Activated B cell treated with CpG ODN at 0.5 μM for 24 hours (primary cell): ENCODE measurements at regions not wholly inside any gene's neighbourhood (a gene's known extent, or its start where the extent isn't known, plus 50 kb on each side); places are given as distances from the start of the nearest gene placed in this dataset.

Source experiments
- ATAC-seq: fragments of 200-7000 bp; cut with Tn5 transposase; one replicate; pipeline ENCODE4 v1.10.0; 2021; ENCODE audit warnings: low read depth, mild to moderate bottlenecking, moderate library complexity
- CTCF ChIA-PET: fragments of 350-600 bp; sonication (Branson Sonifier 250); formaldehyde crosslinking; loops from one replicate; lab custom pipeline; 2021; ENCODE audit warnings: antibody characterized with exemption; lab: Charles Lee
- POLR2A ChIA-PET: fragments of 350-600 bp; sonication (Branson Sonifier 250); formaldehyde crosslinking; loops from one replicate; lab custom pipeline; 2021; ENCODE audit warnings: antibody characterized with exemption; lab: Charles Lee
- DNase-seq: peaks from one replicate; pipeline ENCODE4 v3.0.0; 2022
- H3K27ac Mint-ChIP-seq: one replicate; pipeline ENCODE4 v1.8.0; 2020; ENCODE audit warnings: mixed read lengths
- H3K27me3 Mint-ChIP-seq: one replicate; pipeline ENCODE4 v1.8.0; 2021; ENCODE audit warnings: mixed read lengths
- H3K36me3 Mint-ChIP-seq: one replicate; pipeline ENCODE4 v1.8.0; 2021; ENCODE audit warnings: low read depth, mixed read lengths
- H3K4me1 Mint-ChIP-seq: one replicate; pipeline ENCODE4 v1.8.0; 2021; ENCODE audit warnings: mixed read lengths
- H3K4me3 Mint-ChIP-seq: one replicate; pipeline ENCODE4 v1.8.0; 2020; ENCODE audit warnings: mild to moderate bottlenecking, mixed read lengths
- H3K9me3 Mint-ChIP-seq: one replicate; pipeline ENCODE4 v1.8.0; 2020; ENCODE audit warnings: mixed read lengths
- CTCF ChIP-seq: fragments of 200-600 bp; IDR thresholded peaks from one replicate; pipeline ENCODE4 v1.8.0; 2022; ENCODE audit warnings: antibody characterized with exemption, mild to moderate bottlenecking
- intact Hi-C: fragments of 100-400 bp; cut with micrococcal nuclease; formaldehyde crosslinking; loops from one replicate; pipeline ENCODE4 v1.15.1; 2024

GRCh38 chr6:25025919-25026301 is 90.2 kb upstream of the RIPOR2 start:
- POLR2A ChIA-PET, result interaction anchor here (0.7 to 3.1 kb wide), 12 partner anchors 11 to 273 kb away, joined by 3 to 33 read pairs (median 5); partner anchors contain the start of gene ARMH2
- intact Hi-C loops, result loop anchor here (2.0 kb wide), 1 partner anchor 169 kb away; no protein-coding TSS in a partner anchor
- TF ChIP-seq CTCF, result no peak
- no peak for ATAC-seq
- no peaks in the 10 kb centered on the region for H3K27me3 Mint-ChIP-seq
- H3K9me3 Mint-ChIP-seq, result no peaks in the 10 kb centered on the region
- CTCF ChIA-PET, result interaction anchor here (1.0 to 7.3 kb wide), 17 partner anchors 8 to 172 kb away, joined by 3 to 140 read pairs (median 8); no protein-coding TSS in a partner anchor
- H3K27ac Mint-ChIP-seq, result no peak overlapping the region
- H3K4me1 Mint-ChIP-seq, result peaks cover 54% of the 10 kb centered on the region
- H3K36me3 Mint-ChIP-seq, result peaks cover 78% of the 10 kb centered on the region
- no peak for DNase-seq
- no peak overlapping the region for H3K4me3 Mint-ChIP-seq

GRCh38 chr6:25026723-25027122 is 91.0 kb upstream of the RIPOR2 start:
- no peak for DNase-seq
- POLR2A ChIA-PET, result interaction anchor here (0.6 to 3.1 kb wide), 19 partner anchors 8 to 305 kb away, joined by 3 to 33 read pairs (median 4); no protein-coding TSS in a partner anchor
- Mint-ChIP-seq H3K9me3 (no peaks in the 10 kb centered on the region), H3K4me3 (peak overlapping the region; percentile 15), H3K36me3 (peaks cover 75% of the 10 kb centered on the region), H3K4me1 (peaks cover 57% of the 10 kb centered on the region), H3K27me3 (no peaks in the 10 kb centered on the region), H3K27ac (peak overlapping the region; percentile 59)
- TF ChIP-seq CTCF, result no peak
- CTCF ChIA-PET, result interaction anchor here (0.7 to 7.3 kb wide), 29 partner anchors 9 to 390 kb away, joined by 3 to 140 read pairs (median 5); partner anchors contain the start of gene C6orf62
- ATAC-seq, result no peak
- intact Hi-C loops, result loop anchor here (1.0 to 2.0 kb wide), 5 partner anchors 16 to 170 kb away; no protein-coding TSS in a partner anchor

- Mint-ChIP-seq H3K27ac (peak overlapping the region; percentile 83), H3K4me1 (peaks cover 58% of the 10 kb centered on the region), H3K27me3 (no peaks in the 10 kb centered on the region), H3K4me3 (peak overlapping the region; percentile 77), H3K9me3 (no peaks in the 10 kb centered on the region), H3K36me3 (peaks cover 76% of the 10 kb centered on the region)
- ChIA-PET CTCF (interaction anchor here (0.7 to 7.3 kb wide), 29 partner anchors 10 to 391 kb away, joined by 3 to 140 read pairs (median 5); partner anchors contain the start of gene C6orf62), POLR2A (interaction anchor here (0.5 to 3.1 kb wide), 23 partner anchors 7 to 308 kb away, joined by 3 to 33 read pairs (median 4); no protein-coding TSS in a partner anchor)
- TF ChIP-seq CTCF, result no peak
- intact Hi-C loops, result loop anchor here (1.0 to 2.0 kb wide), 5 partner anchors 15 to 171 kb away; no protein-coding TSS in a partner anchor
- peak; percentile 90 for ATAC-seq
- DNase-seq, result peak; percentile 59
These were observed 91.6 kb upstream of the RIPOR2 start for GRCh38 chr6:25027221-25027916.

GRCh38 chr6:25028328-25028727 is 92.6 kb upstream of the RIPOR2 start:
- ChIA-PET CTCF (interaction anchor here (1.2 to 7.3 kb wide), 10 partner anchors 9 to 172 kb away, joined by 5 to 140 read pairs (median 26); no protein-coding TSS in a partner anchor), POLR2A (interaction anchor here (0.7 to 3.1 kb wide), 10 partner anchors 9 to 94 kb away, joined by 3 to 33 read pairs (median 4); no protein-coding TSS in a partner anchor)
- no peak for ATAC-seq
- TF ChIP-seq CTCF, result no peak
- Mint-ChIP-seq H3K9me3 (no peaks in the 10 kb centered on the region), H3K27ac (peak overlapping the region; percentile 83), H3K27me3 (no peaks in the 10 kb centered on the region), H3K4me1 (peaks cover 65% of the 10 kb centered on the region), H3K4me3 (no peak overlapping the region), H3K36me3 (peaks cover 73% of the 10 kb centered on the region)
- DNase-seq, result no peak
- intact Hi-C loops, result no loop called here

- Mint-ChIP-seq H3K27me3 (no peaks in the 10 kb centered on the region), H3K27ac (no peak overlapping the region), H3K9me3 (no peaks in the 10 kb centered on the region), H3K4me1 (peaks cover 78% of the 10 kb centered on the region), H3K4me3 (peak overlapping the region; percentile 28), H3K36me3 (peaks cover 71% of the 10 kb centered on the region)
- intact Hi-C loops, result no loop called here
- DNase-seq, result no peak
- ATAC-seq, result no peak
- POLR2A ChIA-PET, result interaction anchor here (0.6 to 1.2 kb wide), 2 partner anchors 12 to 38 kb away, joined by 3 read pairs; no protein-coding TSS in a partner anchor
- no peak for TF ChIP-seq CTCF
- CTCF ChIA-PET, result interaction anchor here (0.9 to 2.0 kb wide), 3 partner anchors 38 to 177 kb away, joined by 3 to 8 read pairs (median 6); no protein-coding TSS in a partner anchor
These were observed 97.2 kb upstream of the RIPOR2 start for GRCh38 chr6:25032934-25033333.
